ENCODE measurements at regions not wholly inside any gene's neighbourhood (a gene's known extent, or its start where the extent isn't known, plus 50 kb on each side); places are given as distances from the start of the nearest gene placed in this dataset.

DNA sequence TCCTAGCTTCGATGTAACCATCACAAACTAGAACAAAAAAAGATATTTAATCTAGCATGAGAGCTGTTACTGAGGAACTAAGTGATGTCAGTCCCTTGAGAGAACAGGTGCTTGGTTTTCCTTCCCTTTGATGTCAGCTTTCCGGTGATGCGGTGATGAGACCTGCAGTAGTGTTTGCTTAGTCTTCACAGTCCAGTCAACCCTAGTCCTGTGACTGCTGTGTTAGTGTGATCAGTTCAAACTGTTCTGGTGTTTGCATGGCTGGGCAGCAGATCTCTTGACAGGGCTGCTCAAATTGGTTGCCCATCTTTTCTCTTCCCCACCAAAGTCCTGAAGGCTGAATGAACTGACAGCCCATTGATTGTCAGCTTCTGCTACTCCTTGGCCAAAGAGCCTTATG, 608.6 kb upstream of the DAB2 start:
- TF ChIP-seq, protein P1, sequence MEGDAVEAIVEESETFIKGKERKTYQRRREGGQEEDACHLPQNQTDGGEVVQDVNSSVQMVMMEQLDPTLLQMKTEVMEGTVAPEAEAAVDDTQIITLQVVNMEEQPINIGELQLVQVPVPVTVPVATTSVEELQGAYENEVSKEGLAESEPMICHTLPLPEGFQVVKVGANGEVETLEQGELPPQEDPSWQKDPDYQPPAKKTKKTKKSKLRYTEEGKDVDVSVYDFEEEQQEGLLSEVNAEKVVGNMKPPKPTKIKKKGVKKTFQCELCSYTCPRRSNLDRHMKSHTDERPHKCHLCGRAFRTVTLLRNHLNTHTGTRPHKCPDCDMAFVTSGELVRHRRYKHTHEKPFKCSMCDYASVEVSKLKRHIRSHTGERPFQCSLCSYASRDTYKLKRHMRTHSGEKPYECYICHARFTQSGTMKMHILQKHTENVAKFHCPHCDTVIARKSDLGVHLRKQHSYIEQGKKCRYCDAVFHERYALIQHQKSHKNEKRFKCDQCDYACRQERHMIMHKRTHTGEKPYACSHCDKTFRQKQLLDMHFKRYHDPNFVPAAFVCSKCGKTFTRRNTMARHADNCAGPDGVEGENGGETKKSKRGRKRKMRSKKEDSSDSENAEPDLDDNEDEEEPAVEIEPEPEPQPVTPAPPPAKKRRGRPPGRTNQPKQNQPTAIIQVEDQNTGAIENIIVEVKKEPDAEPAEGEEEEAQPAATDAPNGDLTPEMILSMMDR (IDR thresholded peaks at IDR 0.05; ENCODE audit: low read length): no peak
- TF ChIP-seq EZH2 (IDR thresholded peaks at IDR 0.05; ENCODE audit: borderline replicate concordance, low read length): no peak
- Histone ChIP-seq H3K4me2 (ENCODE audit: low read length) (peak overlapping the region; percentile 40), H3K9me3 (ENCODE audit: low read length) (no peaks in the 10 kb centered on the region; the same call in 1 of the 2 replicates), H3K79me2 (ENCODE audit: insufficient read depth, low read length) (no peaks in the 10 kb centered on the region), H3K4me1 (ENCODE audit: insufficient read depth, low read length, severe bottlenecking) (peaks cover 22% of the 10 kb centered on the region), H3K9me2 (ENCODE audit: low read depth, low read length) (no peaks in the 10 kb centered on the region), H3K9ac (ENCODE audit: low read length) (no peak overlapping the region), H3K27me3 (ENCODE audit: insufficient read depth, low read length) (no peaks in the 10 kb centered on the region), H3K4me3 (ENCODE audit: low read depth, low read length, poor library complexity, severe bottlenecking) (no peak overlapping the region), H3K27ac (ENCODE audit: low read depth, low read length, poor library complexity, severe bottlenecking) (peak overlapping the region; percentile 86), H2AFZ (ENCODE audit: low read length) (no peak overlapping the region), H3F3A (ENCODE audit: insufficient read depth, low read length) (no peaks in the 10 kb centered on the region), H3K36me3 (ENCODE audit: insufficient read depth, low read length) (no peaks in the 10 kb centered on the region), H4K20me1 (ENCODE audit: insufficient read depth, low read length) (no peaks in the 10 kb centered on the region)

DNA sequence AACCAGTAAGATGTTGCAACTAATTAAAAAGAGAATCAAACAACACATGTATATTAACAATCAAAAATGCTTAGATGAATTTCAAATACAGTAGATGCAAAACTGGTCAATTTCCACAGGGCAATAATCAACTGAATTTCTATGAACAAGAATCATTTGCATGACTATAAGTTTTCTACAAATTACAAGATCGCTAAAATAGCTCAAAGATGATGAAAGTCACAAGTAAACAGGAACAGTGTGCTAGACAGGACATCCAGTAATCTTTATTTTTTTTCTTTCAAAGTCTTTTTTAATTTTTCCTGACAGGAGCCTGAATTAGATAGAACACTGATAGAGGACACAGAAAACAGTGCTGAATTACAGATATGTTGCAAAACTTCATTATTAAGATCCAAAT, 608.2 kb upstream of the DAB2 start:
- H3K4me2 ChIP-seq (ENCODE audit: low read length): peak overlapping the region; percentile 40
- peak overlapping the region; percentile 86 for H3K27ac ChIP-seq (ENCODE audit: low read depth, low read length, poor library complexity, severe bottlenecking)
- H3K36me3 ChIP-seq (ENCODE audit: insufficient read depth, low read length): no peaks in the 10 kb centered on the region

DNA sequence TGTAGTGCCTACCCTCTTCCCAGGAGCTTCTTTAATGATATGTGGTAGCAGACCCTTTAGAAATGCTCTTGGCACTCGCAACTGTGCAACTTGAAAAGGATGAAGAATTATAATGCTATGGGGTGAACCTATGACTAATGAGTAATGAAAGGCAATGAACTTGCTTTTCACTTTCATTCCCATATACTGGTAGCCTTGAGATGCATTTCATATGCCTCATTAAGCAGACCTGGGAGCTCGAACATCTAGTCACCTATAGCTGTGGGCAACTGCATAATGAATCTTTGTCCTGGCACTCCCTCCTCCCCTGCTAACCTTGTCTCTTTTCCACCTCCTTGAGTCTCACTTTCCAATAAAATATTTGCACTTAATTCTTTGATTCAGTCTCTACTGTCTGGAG, 605.9 kb upstream of the DAB2 start:
- peaks cover 16% of the 10 kb centered on the region for H3K4me1 ChIP-seq (ENCODE audit: insufficient read depth, low read length, severe bottlenecking)
- no peaks in the 10 kb centered on the region for H3K9me2 ChIP-seq (ENCODE audit: low read depth, low read length)
- no peaks in the 10 kb centered on the region for H3F3A ChIP-seq (ENCODE audit: insufficient read depth, low read length)
- no peak for TF ChIP-seq EZH2 (IDR thresholded peaks at IDR 0.05; ENCODE audit: borderline replicate concordance, low read length)
- TF ChIP-seq, protein P1 (IDR thresholded peaks at IDR 0.05; ENCODE audit: low read length): no peak
- no peaks in the 10 kb centered on the region for H3K79me2 ChIP-seq (ENCODE audit: insufficient read depth, low read length)
- no peak overlapping the region for H2AFZ ChIP-seq (ENCODE audit: low read length)
- H4K20me1 ChIP-seq (ENCODE audit: insufficient read depth, low read length): no peaks in the 10 kb centered on the region
- no peaks in the 10 kb centered on the region; the same call in 1 of the 2 replicates for H3K9me3 ChIP-seq (ENCODE audit: low read length)
- H3K9ac ChIP-seq (ENCODE audit: low read length): no peak overlapping the region
- no peak overlapping the region for H3K27ac ChIP-seq (ENCODE audit: low read depth, low read length, poor library complexity, severe bottlenecking)
- no peak overlapping the region for H3K4me3 ChIP-seq (ENCODE audit: low read depth, low read length, poor library complexity, severe bottlenecking)
- no peaks in the 10 kb centered on the region for H3K36me3 ChIP-seq (ENCODE audit: insufficient read depth, low read length)
- no peaks in the 10 kb centered on the region for H3K27me3 ChIP-seq (ENCODE audit: insufficient read depth, low read length)
- H3K4me2 ChIP-seq (ENCODE audit: low read length): no peak overlapping the region

More for the DNA sequence above, 608.2 kb upstream of the DAB2 start:
- Histone ChIP-seq H3K4me3 (ENCODE audit: low read depth, low read length, poor library complexity, severe bottlenecking) (no peak overlapping the region), H3F3A (ENCODE audit: insufficient read depth, low read length) (no peaks in the 10 kb centered on the region), H3K4me1 (ENCODE audit: insufficient read depth, low read length, severe bottlenecking) (peaks cover 22% of the 10 kb centered on the region), H3K9me2 (ENCODE audit: low read depth, low read length) (no peaks in the 10 kb centered on the region), H3K27me3 (ENCODE audit: insufficient read depth, low read length) (no peaks in the 10 kb centered on the region), H4K20me1 (ENCODE audit: insufficient read depth, low read length) (no peaks in the 10 kb centered on the region), H2AFZ (ENCODE audit: low read length) (no peak overlapping the region), H3K9me3 (ENCODE audit: low read length) (no peaks in the 10 kb centered on the region; the same call in 1 of the 2 replicates), H3K9ac (ENCODE audit: low read length) (no peak overlapping the region), H3K79me2 (ENCODE audit: insufficient read depth, low read length) (no peaks in the 10 kb centered on the region)
- TF ChIP-seq, protein P1 (IDR thresholded peaks at IDR 0.05; ENCODE audit: low read length): no peak
- no peak for TF ChIP-seq EZH2 (IDR thresholded peaks at IDR 0.05; ENCODE audit: borderline replicate concordance, low read length)
